Inflammatory macrophage treated with lipopolysaccharide for 1 hour (primary cell): ENCODE measurements at regions not wholly inside any gene's neighbourhood (a gene's known extent, or its start where the extent isn't known, plus 50 kb on each side); places are given as distances from the start of the nearest gene placed in this dataset.

ENCODE experiments used
- DNase-seq, 2 donors: peaks; one replicate each; pipeline ENCODE4 v3.0.0-alpha.2; 2020 to 2022

DNA sequence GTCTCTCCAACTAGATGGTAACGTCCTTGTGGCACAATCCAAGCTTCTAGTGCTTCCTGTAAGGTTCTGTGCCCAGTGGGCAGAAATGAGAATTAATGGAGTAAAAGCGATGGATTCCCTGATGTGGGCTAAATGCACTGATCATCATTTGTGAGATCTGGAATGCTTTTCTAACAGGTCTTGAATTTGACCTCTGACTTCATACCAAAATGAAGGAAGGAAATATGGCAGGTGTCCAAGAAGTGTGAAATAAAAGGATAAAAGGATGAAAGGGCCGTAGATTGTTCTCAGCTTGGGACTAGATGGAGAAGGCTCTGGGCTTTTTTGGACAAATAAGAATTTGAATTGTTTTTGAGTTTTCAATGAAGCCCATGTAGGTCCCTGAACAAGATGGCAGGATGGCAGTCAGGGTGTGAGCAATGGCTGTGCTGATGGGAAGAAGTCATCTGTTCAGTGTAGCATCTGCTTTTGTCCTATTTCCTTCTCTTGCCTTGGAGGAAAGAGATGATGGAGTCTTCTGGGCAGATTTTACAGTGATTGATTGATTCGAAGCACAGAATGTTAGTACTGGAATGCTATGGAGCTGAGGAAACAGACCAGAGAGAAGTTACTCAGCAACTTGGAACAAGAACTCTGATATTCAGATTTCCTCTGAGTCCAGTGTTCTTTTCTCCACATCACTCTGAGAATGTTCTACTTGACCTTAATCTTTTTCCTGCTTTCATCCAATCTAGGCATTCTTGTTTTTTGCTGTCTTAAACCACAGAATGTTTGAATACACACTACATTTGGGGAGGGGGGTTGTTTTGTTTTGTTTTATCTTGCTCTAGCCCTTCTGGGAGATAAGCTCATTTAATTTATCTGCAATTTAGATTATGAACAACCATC lies 286.0 kb downstream of the HLX start:
- DNase-seq: no peak

DNA sequence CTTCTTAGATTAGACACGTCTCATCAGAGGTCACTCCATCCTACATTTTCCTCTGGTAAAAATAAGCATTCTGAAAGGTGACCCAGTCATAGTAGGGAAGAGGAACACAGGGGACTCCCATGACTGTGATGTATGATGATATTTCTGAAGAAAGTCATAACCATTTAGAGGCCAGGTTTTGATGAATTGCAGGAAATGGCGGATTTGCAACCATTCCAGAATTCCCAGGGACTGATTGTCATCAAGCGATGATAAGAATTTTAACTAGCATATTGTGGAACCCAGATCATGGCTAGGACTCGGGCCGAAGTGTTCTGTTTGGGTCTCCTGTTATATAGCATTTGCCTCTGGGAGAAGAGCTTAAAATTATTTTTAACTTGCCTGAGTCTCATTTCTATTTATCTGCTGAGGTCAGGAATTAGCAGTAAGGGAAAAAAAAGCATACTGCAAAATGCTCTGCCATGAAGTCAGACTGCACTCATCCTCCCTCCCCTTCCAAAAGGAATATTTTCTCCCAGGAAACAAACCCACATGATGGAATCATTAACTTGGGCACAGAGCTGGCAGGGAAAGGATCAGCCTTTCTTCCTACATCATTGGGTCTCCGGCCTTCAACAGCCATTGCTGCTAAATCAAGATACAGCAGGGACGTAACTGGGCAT lies 286.7 kb downstream of the HLX start:
- DNase-seq: peak in 1 of 2 donors; percentile 54

DNA sequence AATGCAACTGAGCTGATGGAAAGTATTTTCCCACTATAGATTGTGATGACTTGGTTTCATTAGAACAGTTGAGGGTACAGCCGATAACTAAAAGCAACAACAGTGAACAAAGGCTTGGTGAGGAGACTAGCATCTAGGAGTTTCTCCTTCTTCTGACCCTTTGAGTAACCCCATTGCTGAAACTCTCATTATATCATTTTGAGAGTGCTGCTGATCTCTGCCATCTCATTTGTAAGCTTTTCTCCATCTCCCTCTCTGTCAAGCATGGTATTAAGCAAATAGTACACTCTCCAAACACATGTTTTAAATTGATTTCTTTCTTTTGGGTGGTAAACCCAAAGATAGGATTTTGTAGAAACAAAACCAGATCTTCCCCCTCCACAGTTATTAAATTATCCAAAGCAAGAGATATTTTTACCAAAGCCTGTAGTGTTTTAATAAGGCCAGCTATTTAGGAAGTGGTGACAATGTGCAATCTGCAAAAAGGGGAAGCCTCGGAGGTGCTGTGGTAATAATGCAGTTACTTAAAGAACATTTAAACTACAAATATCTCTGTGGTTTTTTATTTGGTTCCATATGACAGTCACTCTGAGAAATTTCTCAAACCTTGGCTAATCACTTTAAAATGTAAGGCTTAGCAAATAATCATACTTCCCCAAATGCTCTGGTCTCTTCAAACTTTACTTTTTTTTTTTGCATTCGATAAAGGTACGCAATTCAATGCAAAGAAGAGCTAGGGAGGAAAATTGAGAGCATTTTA lies 287.5 kb downstream of the HLX start:
- DNase-seq: peak; percentile 93 to 97

- DNase-seq: no peak
Observed at GRCh38 chr1:221169447-221169889, 290.2 kb downstream of the HLX start.

GRCh38 chr1:221170171-221170570 lies 290.9 kb downstream of the HLX start:
- no peak for DNase-seq

DNA sequence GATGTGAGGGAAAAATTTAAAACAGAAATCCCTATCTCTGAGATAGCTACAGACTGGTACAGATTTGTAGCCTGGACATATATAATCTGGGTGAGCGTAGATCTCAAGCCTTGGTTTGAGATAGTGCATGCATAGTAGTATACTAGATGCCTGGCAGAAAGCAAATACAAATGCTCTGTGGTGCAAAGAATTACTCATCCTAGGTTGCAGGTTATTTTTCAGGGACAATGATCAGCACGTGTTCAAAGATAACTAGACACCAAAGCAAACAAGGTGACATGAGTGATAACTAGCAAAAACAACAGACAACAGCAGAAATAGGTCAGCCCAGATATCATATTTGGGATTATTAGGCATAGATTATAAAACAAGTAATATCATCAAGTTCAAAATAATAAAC lies 292.5 kb downstream of the HLX start:
- DNase-seq: no peak

- peak in 1 of 2 donors; percentile 55 for DNase-seq
Observed at GRCh38 chr1:221172841-221173240, 293.6 kb downstream of the HLX start.

DNA sequence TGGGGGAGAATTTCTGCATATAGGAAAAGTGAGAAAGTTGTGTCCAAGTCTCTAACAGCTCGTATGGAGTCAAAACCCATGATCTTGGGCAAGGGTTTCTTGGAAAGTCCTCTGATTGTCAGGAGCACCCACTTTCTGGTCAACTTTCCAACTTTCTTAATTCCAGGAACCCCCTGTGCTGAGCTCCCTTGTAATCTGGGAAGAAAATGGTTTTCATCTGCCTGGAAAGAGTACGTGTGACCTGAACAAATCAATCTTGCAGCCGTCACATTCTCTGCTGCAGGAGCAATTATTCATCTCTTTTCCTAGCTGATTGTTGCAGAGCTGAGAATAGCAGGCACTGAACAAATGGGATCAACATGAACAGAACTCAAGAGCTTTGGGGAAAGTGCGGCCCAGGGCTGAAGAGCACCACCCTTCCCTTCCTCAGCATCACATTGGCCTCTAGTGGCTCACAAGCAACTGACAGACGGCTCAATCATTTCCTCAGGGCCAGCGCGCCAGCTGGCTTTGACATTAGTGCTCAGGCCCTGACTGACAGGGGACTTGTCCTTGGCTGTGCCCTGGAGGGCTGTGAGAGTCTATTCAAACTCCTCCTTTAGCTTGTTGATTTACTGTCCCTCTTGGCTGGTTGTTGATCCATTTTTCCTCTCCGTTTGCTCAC lies 295.2 kb downstream of the HLX start:
- peak; percentile 34 to 78 for DNase-seq

DNA sequence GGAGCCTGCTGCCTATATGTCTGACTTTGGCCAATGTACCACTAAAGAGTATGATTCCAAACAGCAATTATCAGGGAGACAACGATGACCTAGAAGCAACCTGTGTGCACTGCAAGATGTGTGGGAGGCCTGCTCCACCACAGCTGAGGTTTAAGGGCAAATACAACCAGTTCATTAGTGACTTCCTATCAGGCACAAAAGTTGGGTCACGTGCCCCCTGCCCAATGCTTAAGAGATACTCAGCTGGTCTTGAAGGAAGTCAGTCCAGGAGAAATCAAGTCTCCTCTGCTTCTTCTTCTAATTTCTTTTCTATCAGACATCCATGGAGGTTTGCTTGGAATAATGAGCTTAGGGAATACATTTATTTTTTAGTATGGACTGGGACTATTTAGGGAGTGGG lies 296.0 kb downstream of the HLX start:
- DNase-seq: peak in 1 of 2 donors; percentile 28

GRCh38 chr1:221180704-221181368 lies 301.6 kb downstream of the HLX start:
- no peak for DNase-seq

DNA sequence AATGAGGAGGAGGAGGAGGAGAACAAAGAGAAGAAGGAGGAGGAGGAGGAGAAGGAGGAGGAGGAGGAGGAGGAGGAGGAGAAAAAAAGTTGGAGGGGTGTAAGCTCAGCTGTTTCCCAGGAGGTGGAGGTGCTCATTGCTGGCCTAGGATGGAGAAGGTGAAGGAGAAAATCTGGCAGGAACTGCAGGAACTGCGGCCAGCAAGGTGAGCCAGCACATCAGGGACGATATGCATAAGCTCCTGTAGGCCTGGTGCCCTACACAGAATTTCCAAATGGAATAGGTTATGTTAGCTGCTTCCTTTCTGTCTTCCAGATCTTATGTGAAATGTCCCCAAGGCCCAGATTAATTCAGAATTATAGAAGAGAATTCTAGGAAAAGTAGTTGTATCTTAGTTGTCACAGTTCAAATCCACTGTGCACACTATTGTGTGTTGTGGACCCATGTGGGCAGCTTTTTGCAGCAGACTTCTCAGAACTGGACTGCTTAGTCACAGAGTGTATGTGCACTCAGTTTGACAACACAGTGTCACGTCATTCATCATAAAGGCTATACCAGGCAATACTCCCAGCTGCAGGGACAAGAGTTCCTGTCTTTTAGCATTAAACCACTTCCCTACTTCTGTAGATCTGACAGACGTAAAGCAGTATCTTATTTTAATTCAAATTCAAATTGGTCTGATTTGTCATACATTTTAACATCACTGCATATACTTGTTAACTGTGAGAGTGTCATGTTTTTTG lies 303.7 kb downstream of the HLX start:
- DNase-seq: peak; percentile 81 to 90

- DNase-seq: no peak
Observed at GRCh38 chr1:221184131-221184794, 305.0 kb downstream of the HLX start.

DNA sequence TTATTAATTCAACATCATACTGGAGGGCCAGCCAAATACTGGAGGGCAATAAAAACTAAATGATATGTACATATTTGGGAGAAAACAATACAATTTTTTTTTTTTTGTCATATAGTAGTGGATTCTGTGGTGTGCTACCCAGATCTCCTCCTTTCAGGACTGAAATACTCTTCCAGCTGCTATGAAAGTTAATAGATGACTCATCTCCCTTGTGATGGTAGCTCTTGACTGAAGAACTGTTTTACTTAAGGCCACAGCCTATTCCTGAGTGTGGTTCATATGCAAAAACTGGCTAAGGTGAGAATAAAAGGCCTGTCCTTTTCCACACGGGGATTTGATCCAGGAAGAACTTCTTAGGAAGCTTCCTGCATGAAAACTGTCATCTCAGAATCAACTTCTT lies 307.9 kb downstream of the HLX start:
- DNase-seq: peak in 1 of 2 donors; percentile 41

DNA sequence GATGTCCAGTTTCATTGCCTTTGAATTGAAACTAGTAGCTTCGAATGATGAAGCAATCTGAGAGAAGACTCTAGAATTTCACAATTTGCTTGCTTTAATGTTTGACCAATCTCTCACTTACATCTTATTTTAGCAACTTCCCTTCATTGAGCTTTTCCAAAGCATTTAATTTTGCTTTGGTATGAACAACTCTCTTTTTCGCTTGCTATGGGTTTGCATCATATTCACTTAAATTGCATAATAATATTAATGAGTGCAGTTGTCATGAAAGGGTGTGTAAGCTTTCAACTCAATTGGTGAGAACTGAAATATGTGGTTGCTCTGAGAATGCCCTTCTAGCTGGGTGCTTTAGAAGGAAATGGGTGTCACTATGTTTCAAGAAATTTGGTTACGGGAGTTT lies 309.2 kb downstream of the HLX start:
- DNase-seq: peak; percentile 89 to 90

DNA sequence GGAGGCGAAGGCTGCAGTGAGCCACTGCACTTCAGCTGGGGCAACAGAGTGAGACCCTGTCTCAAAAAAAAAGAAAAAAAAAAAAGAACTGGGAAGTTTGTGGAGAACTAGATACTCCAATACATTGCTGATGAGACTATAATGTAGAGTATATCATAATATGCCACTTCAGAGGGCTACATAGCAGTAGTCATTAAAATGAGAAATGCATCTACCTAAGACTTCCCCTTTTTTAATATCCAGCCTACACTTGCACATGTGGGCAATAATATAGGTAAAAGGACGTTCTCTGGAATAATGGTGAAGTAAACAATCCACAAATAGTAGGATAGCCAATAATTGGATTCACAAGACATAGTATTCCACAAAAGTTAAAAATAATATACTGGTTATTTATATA lies 311.0 kb downstream of the HLX start:
- no peak for DNase-seq

GRCh38 chr1:221192055-221192454 lies 312.8 kb downstream of the HLX start:
- DNase-seq: no peak

DNA sequence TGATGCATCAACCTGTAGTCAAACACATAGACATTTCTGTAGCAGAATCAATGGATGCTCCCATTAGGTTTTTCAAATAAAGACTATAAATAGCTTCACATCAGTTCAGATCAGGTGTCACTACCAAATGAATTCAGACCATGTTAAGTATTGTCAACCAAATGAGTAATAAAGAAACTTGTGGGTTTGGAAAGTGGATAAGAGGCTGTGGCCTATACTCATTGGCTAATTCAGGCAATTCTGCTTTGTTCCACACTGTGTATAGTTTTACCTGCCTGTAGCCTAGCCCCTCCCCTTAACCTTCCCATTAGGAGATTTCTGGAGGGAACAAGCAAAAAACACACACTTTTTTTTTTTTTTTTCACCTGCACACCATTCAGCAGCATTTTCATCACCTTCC lies 321.2 kb downstream of the HLX start:
- DNase-seq: no peak

GRCh38 chr1:221201773-221202172 lies 322.5 kb downstream of the HLX start:
- no peak for DNase-seq

DNA sequence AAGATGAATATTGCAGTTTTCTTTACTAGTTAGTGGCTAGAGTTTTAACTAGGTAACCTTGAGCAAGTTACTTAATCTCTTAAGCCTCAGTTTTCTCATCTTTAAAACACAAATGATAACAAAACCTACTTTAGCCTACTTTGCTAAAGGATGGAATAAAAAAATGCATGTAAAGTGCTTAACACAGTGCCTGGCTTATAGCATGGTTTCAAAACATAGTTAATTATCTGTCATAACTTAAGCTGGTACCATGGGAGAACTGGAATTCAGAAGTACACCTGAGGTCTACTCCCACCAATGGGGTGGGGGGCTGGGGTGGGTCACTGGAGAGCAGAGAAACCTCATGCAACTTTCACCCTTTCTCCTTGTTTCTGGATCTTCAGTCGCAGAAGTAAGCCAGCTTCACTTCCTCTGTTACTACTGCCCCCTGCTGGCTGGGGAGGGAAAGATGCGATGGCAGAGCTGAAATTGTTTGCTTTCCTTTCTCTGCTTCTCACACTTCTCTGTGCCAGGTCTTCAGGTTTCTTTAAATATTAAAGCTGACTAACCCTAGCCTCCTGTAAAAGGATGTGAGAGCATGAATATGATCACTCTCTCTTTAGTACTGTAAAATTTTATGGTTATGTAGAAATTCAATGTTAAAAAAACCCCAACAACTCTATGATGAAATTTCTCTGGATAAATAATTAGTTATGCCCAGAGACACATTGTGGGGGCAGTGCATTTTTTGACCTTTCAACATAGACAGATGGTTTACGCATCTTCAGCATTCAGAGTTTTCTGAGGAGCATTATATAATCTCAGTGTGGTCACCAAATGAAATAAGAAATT lies 324.2 kb downstream of the HLX start:
- DNase-seq: peak; percentile 59 to 95
